ENCODE measurements at regions not wholly inside any gene's neighbourhood (a gene's known extent, or its start where the extent isn't known, plus 50 kb on each side); places are given as distances from the start of the nearest gene placed in this dataset.

GRCh38 chr2:6008186-6008585 lies 316.0 kb downstream of the SOX11 start (continued):
- TF ChIP-seq CREB3 (CRISPR knock-in tag; IDR thresholded peaks at IDR 0.05): no peak

- no peaks in the 10 kb centered on the region for H4K20me1 ChIP-seq (ENCODE audit: insufficient read depth, low read length)
- no peaks in the 10 kb centered on the region for H3K79me2 ChIP-seq (ENCODE audit: insufficient read depth, low read length)
- peaks cover 43% of the 10 kb centered on the region for H3K9me3 ChIP-seq (ENCODE audit: low read length)
- no TSS peak for BruUV-seq (replicated peaks)
- CTCF ChIA-PET (ENCODE audit: low intra/inter-chr PET ratio, low total read pairs): no interaction called here
- H3K4me1 ChIP-seq (ENCODE audit: insufficient read depth, low read length): no peaks in the 10 kb centered on the region
- no peak for FAIRE-seq
- in situ Hi-C loops (cut with HindIII; ENCODE audit: extremely low pct_ligation_motif_present, low pct_unique_long_range_greater_than_20kb): no loop called here
- DNase-seq (ENCODE audit: low spot score): no peak
- H3K36me3 ChIP-seq (replicated peaks in 1 of 2; ENCODE audit: control insufficient read depth in 1 of 2, insufficient read depth in 2 of 2, low read length in 2 of 2): no peaks in the 10 kb centered on the region
- POLR2A ChIA-PET: no interaction called here
- intact Hi-C loops (cut with micrococcal nuclease; ENCODE audit: unreplicated experiment): no loop called here
- no peaks in the 10 kb centered on the region for H3K27me3 ChIP-seq (ENCODE audit: control insufficient read depth in 1 of 2, insufficient read depth in 2 of 2, low read length in 2 of 2)
- no peak overlapping the region for H3K4me3 ChIP-seq (replicated peaks in 1 of 3; ENCODE audit: insufficient read depth in 1 of 3, low read depth in 2 of 3, low read length in 3 of 3)
- TF ChIP-seq MZF1 (CRISPR knock-in tag; IDR thresholded peaks at IDR 0.05; ENCODE audit: borderline replicate concordance) (no peak), PAWR (CRISPR knock-in tag; IDR thresholded peaks at IDR 0.05; ENCODE audit: borderline replicate concordance) (no peak)
- no peak overlapping the region for H3K9ac ChIP-seq (ENCODE audit: insufficient read depth, low read depth, low read length)
- no peak overlapping the region for H3K4me2 ChIP-seq (ENCODE audit: low read depth, low read length)
- H3K27ac ChIP-seq (ENCODE audit: extremely low read length, insufficient read depth, low read length): no peak overlapping the region
- 4% methylated on average over 1 of the region's 1 CpG for WGBS (ENCODE audit: low lambda C conversion rate)
- no peak overlapping the region for H2AFZ ChIP-seq (ENCODE audit: low read length)
- ATAC-seq: no peak
These were observed 316.5 kb downstream of the SOX11 start for GRCh38 chr2:6008726-6009125.

GRCh38 chr2:6010163-6010562 lies 318.0 kb downstream of the SOX11 start:
- Histone ChIP-seq H3K9ac (ENCODE audit: insufficient read depth, low read depth, low read length) (no peak overlapping the region), H3K36me3 (replicated peaks in 1 of 2; ENCODE audit: control insufficient read depth in 1 of 2, insufficient read depth in 2 of 2, low read length in 2 of 2) (no peaks in the 10 kb centered on the region), H3K4me2 (ENCODE audit: low read depth, low read length) (no peak overlapping the region), H3K4me1 (ENCODE audit: insufficient read depth, low read length) (no peaks in the 10 kb centered on the region), H3K27me3 (ENCODE audit: control insufficient read depth in 1 of 2, insufficient read depth in 2 of 2, low read length in 2 of 2) (no peaks in the 10 kb centered on the region), H3K9me3 (ENCODE audit: low read length) (peaks cover 34% of the 10 kb centered on the region), H3K4me3 (replicated peaks in 1 of 3; ENCODE audit: insufficient read depth in 1 of 3, low read depth in 2 of 3, low read length in 3 of 3) (no peak overlapping the region), H3K79me2 (ENCODE audit: insufficient read depth, low read length) (no peaks in the 10 kb centered on the region), H2AFZ (ENCODE audit: low read length) (no peak overlapping the region), H4K20me1 (ENCODE audit: insufficient read depth, low read length) (no peaks in the 10 kb centered on the region), H3K27ac (ENCODE audit: extremely low read length, insufficient read depth, low read length) (no peak overlapping the region)
- ChIA-PET POLR2A (no interaction called here), CTCF (ENCODE audit: low intra/inter-chr PET ratio, low total read pairs) (no interaction called here)
- WGBS (ENCODE audit: low lambda C conversion rate): 0% methylated on average over 5 of the region's 5 CpGs
- DNase-seq (ENCODE audit: low spot score) (no peak), ATAC-seq (no peak), FAIRE-seq (no peak)
- intact Hi-C loops (cut with micrococcal nuclease; ENCODE audit: unreplicated experiment) (no loop called here), in situ Hi-C loops (cut with HindIII; ENCODE audit: extremely low pct_ligation_motif_present, low pct_unique_long_range_greater_than_20kb) (no loop called here)
- no TSS peak for BruUV-seq (replicated peaks)
- TF ChIP-seq AFF4 (CRISPR knock-in tag; IDR thresholded peaks at IDR 0.05) (no peak), ATF1 (CRISPR knock-in tag; IDR thresholded peaks at IDR 0.05) (no peak), AKAP8 (CRISPR knock-in tag; IDR thresholded peaks at IDR 0.05) (no peak), FOXM1 (CRISPR knock-in tag; IDR thresholded peaks at IDR 0.05) (no peak), NR3C1 (CRISPR knock-in tag; IDR thresholded peaks at IDR 0.05) (no peak), CHCHD3 (CRISPR knock-in tag; IDR thresholded peaks at IDR 0.05) (no peak), SMAD1 (CRISPR knock-in tag; IDR thresholded peaks at IDR 0.05; ENCODE audit: borderline replicate concordance, low read depth) (no peak), XBP1 (CRISPR knock-in tag; IDR thresholded peaks at IDR 0.05) (no peak), SP1 (IDR thresholded peaks at IDR 0.05) (no peak), SP1 (CRISPR knock-in tag; IDR thresholded peaks at IDR 0.05) (no peak), ZNF282 (IDR thresholded peaks at IDR 0.05; ENCODE audit: partially characterized antibody) (no peak)

All from HepG2 (cell line).